ENCODE measurements at regions not wholly inside any gene's neighbourhood (a gene's known extent, or its start where the extent isn't known, plus 50 kb on each side); places are given as distances from the start of the nearest gene placed in this dataset.

DNA sequence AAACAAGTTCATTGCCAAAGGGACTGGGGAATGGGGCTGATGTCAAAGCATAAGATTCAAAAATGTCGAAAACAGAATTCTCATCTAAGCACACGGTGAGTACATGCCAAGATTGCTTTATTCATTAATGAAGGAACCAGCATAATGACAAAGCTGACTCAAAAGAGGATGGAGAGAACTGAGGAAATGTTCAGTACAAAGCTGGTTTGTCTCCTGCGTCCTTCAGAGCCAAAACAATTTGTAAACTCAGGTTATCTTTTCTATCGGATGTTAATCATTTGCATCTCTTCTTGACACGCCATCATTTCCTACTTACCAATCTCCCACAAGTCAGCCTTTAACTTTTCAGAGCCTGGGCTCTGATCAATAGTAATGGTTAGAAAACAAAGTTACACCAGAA, 195.6 kb upstream of the PMEPA1 start:
- no peak for TF ChIP-seq POLR2AphosphoS5 (IDR thresholded peaks at IDR 0.05; ENCODE audit: low read depth, low read length)
- TF ChIP-seq POLR2A (IDR thresholded peaks at IDR 0.05; ENCODE audit: low read depth, low read length): no peak
- no peak for TF ChIP-seq POU2F2 (IDR thresholded peaks at IDR 0.05; ENCODE audit: low read depth, low read length)
- TF ChIP-seq TAF1 (IDR thresholded peaks at IDR 0.05; ENCODE audit: low read depth, low read length): no peak

All from GM12891 (cell line).